Activated B cell treated with CpG ODN at 0.5 μM for 24 hours (primary cell): ENCODE measurements at regions not wholly inside any gene's neighbourhood (a gene's known extent, or its start where the extent isn't known, plus 50 kb on each side); places are given as distances from the start of the nearest gene placed in this dataset.
A peak's percentile ranks its signal among the peaks of the same experiment; 100 is the strongest.

Source experiments
- ATAC-seq: fragments of 200-7000 bp; cut with Tn5 transposase; one replicate; pipeline ENCODE4 v1.10.0; 2021; ENCODE audit warnings: low read depth, mild to moderate bottlenecking, moderate library complexity
- CTCF ChIA-PET: fragments of 350-600 bp; sonication (Branson Sonifier 250); formaldehyde crosslinking; loops from one replicate; lab custom pipeline; 2021; ENCODE audit warnings: antibody characterized with exemption; lab: Charles Lee
- POLR2A ChIA-PET: fragments of 350-600 bp; sonication (Branson Sonifier 250); formaldehyde crosslinking; loops from one replicate; lab custom pipeline; 2021; ENCODE audit warnings: antibody characterized with exemption; lab: Charles Lee
- DNase-seq: peaks from one replicate; pipeline ENCODE4 v3.0.0; 2022
- H3K27ac Mint-ChIP-seq: one replicate; pipeline ENCODE4 v1.8.0; 2020; ENCODE audit warnings: mixed read lengths
- H3K27me3 Mint-ChIP-seq: one replicate; pipeline ENCODE4 v1.8.0; 2021; ENCODE audit warnings: mixed read lengths
- H3K36me3 Mint-ChIP-seq: one replicate; pipeline ENCODE4 v1.8.0; 2021; ENCODE audit warnings: low read depth, mixed read lengths
- H3K4me1 Mint-ChIP-seq: one replicate; pipeline ENCODE4 v1.8.0; 2021; ENCODE audit warnings: mixed read lengths
- H3K4me3 Mint-ChIP-seq: one replicate; pipeline ENCODE4 v1.8.0; 2020; ENCODE audit warnings: mild to moderate bottlenecking, mixed read lengths
- H3K9me3 Mint-ChIP-seq: one replicate; pipeline ENCODE4 v1.8.0; 2020; ENCODE audit warnings: mixed read lengths
- CTCF ChIP-seq: fragments of 200-600 bp; IDR thresholded peaks from one replicate; pipeline ENCODE4 v1.8.0; 2022; ENCODE audit warnings: antibody characterized with exemption, mild to moderate bottlenecking
- intact Hi-C: fragments of 100-400 bp; cut with micrococcal nuclease; formaldehyde crosslinking; loops from one replicate; pipeline ENCODE4 v1.15.1; 2024

DNA sequence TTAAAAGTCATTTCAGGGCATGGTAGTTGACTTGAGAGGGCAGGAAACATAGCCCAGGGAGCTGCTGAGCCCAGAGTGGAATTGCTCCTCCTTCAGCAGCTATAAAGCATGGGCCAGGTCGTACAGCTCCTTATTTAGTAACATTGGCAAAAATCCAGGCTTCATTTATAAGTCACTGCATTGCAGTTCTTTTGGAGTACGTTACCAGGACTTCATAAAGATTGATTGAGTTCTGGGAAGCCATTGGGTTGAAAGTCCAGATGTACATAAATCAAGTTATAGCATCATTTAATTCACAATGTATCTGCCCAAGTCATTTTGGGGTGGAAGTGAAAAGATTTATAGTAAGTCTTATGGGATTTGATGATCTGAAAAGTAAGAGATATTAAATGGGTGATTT lies 53.0 kb upstream of the ANKEF1 start:
- DNase-seq (no peak), ATAC-seq (no peak)
- no peak overlapping the region for H3K27ac Mint-ChIP-seq
- no peaks in the 10 kb centered on the region for H3K27me3 Mint-ChIP-seq
- no peaks in the 10 kb centered on the region for H3K36me3 Mint-ChIP-seq
- CTCF ChIA-PET: interaction anchor here (0.7 to 6.5 kb wide), 4 partner anchors 10 to 446 kb away, joined by 3 to 141 read pairs (median 34); no protein-coding TSS in a partner anchor
- H3K4me3 Mint-ChIP-seq: no peak overlapping the region
- no peaks in the 10 kb centered on the region for H3K9me3 Mint-ChIP-seq
- TF ChIP-seq CTCF: no peak
- intact Hi-C loops: no loop called here
- POLR2A ChIA-PET: no interaction called here
- no peaks in the 10 kb centered on the region for H3K4me1 Mint-ChIP-seq

DNA sequence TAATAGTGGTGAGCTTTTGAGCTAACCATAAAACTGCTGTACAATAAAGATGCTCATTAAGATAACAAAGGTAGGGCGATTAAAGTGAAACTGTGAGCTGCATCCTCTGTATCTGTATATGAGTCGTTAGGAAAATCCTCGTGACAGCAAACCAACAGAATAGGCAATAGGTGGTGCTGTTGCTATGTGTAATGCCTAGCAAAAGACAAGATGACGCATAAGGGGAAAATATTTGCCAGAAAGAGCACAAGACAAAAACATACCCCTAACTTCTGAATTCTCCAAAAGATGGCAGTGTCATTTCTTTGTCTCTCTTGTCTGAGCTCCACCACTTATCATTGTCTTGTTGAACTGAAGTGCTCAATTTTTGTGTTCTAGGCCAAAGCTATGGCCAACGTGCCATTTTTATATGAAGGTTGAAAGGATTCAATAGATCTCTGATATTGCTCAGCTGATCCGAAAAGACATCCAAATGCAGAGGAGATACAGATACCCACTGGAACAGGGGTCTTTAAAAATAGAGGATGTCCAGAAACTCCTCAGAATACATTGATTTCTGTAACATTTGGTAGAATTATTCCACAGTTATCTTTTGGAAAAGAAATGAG lies 56.3 kb upstream of the ANKEF1 start:
- Mint-ChIP-seq H3K27me3 (peaks cover 9% of the 10 kb centered on the region), H3K4me3 (no peak overlapping the region), H3K9me3 (no peaks in the 10 kb centered on the region), H3K27ac (no peak overlapping the region), H3K36me3 (no peaks in the 10 kb centered on the region), H3K4me1 (no peaks in the 10 kb centered on the region)
- TF ChIP-seq CTCF: peak; percentile 63
- CTCF ChIA-PET: interaction anchor here (0.7 to 6.5 kb wide), 11 partner anchors 10 to 1227 kb away, joined by 3 to 141 read pairs (median 4); partner anchors contain the start of gene MKKS
- no peak for DNase-seq
- POLR2A ChIA-PET: interaction anchor here (1.0 kb wide), 1 partner anchor 456 kb away, joined by 6 read pairs; the partner anchor contains the start of genes MKKS and SLX4IP
- ATAC-seq: peak; percentile 83
- intact Hi-C loops: loop anchor here (1.0 kb wide), 2 partner anchors 112 to 449 kb away; no protein-coding TSS in a partner anchor

DNA sequence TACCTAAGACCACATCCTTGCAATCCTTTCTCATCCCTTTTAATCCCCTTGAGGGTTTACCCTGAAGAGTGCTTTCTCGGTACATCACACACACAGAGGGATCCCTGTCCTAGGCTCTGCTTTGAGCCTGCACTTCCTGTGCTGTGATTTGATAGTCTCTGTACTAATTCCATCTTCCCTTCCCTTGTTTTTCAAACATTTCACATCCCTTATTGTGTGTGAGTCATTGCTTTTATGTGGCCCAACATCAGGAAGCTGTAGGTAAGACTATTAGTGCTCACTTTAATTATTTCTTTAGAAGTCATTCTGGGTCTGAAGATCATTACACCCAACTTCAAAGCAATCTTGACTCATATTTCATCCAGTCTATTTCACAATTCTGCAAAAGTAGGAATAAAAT lies 57.2 kb upstream of the ANKEF1 start:
- no peak for TF ChIP-seq CTCF
- H3K27ac Mint-ChIP-seq: no peak overlapping the region
- H3K9me3 Mint-ChIP-seq: no peaks in the 10 kb centered on the region
- POLR2A ChIA-PET: interaction anchor here (1.0 kb wide), 1 partner anchor 457 kb away, joined by 6 read pairs; the partner anchor contains the start of genes MKKS and SLX4IP
- intact Hi-C loops: loop anchor here (1.0 kb wide), 2 partner anchors 113 to 450 kb away; no protein-coding TSS in a partner anchor
- no peaks in the 10 kb centered on the region for H3K4me1 Mint-ChIP-seq
- CTCF ChIA-PET: interaction anchor here (0.7 to 6.5 kb wide), 9 partner anchors 9 to 1228 kb away, joined by 3 to 141 read pairs (median 4); partner anchors contain the start of gene MKKS
- H3K27me3 Mint-ChIP-seq: peaks cover 9% of the 10 kb centered on the region
- ATAC-seq: no peak
- H3K4me3 Mint-ChIP-seq: no peak overlapping the region
- no peak for DNase-seq
- no peaks in the 10 kb centered on the region for H3K36me3 Mint-ChIP-seq

GRCh38 chr20:9974324-9974723 lies 60.5 kb upstream of the ANKEF1 start:
- no peak for TF ChIP-seq CTCF
- no peaks in the 10 kb centered on the region for H3K4me1 Mint-ChIP-seq
- no peak for DNase-seq
- POLR2A ChIA-PET: no interaction called here
- no peak for ATAC-seq
- H3K4me3 Mint-ChIP-seq: no peak overlapping the region
- no peaks in the 10 kb centered on the region for H3K9me3 Mint-ChIP-seq
- intact Hi-C loops: no loop called here
- CTCF ChIA-PET: no interaction called here
- no peaks in the 10 kb centered on the region for H3K36me3 Mint-ChIP-seq
- H3K27me3 Mint-ChIP-seq: peaks cover 15% of the 10 kb centered on the region
- no peak overlapping the region for H3K27ac Mint-ChIP-seq

GRCh38 chr20:9971746-9972145 lies 63.0 kb upstream of the ANKEF1 start:
- H3K36me3 Mint-ChIP-seq: no peaks in the 10 kb centered on the region
- H3K4me3 Mint-ChIP-seq: no peak overlapping the region
- peaks cover 14% of the 10 kb centered on the region for H3K27me3 Mint-ChIP-seq
- no peaks in the 10 kb centered on the region for H3K9me3 Mint-ChIP-seq
- no peak for ATAC-seq
- H3K27ac Mint-ChIP-seq: no peak overlapping the region
- POLR2A ChIA-PET: no interaction called here
- no peaks in the 10 kb centered on the region for H3K4me1 Mint-ChIP-seq
- CTCF ChIA-PET: interaction anchor here (1.0 kb wide), 1 partner anchor 10 kb away, joined by 3 read pairs; no protein-coding TSS in a partner anchor
- intact Hi-C loops: no loop called here
- TF ChIP-seq CTCF: no peak
- no peak for DNase-seq
